ENCODE measurements at regions not wholly inside any gene's neighbourhood (a gene's known extent, or its start where the extent isn't known, plus 50 kb on each side); places are given as distances from the start of the nearest gene placed in this dataset.

DNA sequence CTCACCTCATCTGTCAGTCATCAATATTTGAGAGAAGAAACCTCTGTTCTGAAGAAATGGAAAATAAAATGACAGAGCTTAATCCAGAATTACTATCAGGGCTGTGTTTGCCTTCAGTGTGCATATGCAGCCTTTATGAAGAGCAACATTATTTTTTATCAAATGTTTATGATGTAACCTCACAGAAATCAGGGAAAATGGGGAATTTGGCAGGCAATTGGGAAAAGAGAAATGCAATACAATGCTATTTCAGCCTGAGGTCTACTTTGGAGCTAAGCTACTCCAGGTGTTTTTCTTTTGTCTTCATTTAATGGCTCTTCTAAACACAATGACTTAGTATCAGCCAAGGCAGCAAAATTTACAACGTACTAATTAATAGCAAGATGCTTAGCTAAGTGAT is 241.1 kb upstream of the TET2 start (continued):
- TF ChIP-seq, protein P1, sequence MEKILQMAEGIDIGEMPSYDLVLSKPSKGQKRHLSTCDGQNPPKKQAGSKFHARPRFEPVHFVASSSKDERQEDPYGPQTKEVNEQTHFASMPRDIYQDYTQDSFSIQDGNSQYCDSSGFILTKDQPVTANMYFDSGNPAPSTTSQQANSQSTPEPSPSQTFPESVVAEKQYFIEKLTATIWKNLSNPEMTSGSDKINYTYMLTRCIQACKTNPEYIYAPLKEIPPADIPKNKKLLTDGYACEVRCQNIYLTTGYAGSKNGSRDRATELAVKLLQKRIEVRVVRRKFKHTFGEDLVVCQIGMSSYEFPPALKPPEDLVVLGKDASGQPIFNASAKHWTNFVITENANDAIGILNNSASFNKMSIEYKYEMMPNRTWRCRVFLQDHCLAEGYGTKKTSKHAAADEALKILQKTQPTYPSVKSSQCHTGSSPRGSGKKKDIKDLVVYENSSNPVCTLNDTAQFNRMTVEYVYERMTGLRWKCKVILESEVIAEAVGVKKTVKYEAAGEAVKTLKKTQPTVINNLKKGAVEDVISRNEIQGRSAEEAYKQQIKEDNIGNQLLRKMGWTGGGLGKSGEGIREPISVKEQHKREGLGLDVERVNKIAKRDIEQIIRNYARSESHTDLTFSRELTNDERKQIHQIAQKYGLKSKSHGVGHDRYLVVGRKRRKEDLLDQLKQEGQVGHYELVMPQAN (conservative IDR thresholded peaks at IDR 0.05) = no peak
- TF ChIP-seq, protein P2, sequence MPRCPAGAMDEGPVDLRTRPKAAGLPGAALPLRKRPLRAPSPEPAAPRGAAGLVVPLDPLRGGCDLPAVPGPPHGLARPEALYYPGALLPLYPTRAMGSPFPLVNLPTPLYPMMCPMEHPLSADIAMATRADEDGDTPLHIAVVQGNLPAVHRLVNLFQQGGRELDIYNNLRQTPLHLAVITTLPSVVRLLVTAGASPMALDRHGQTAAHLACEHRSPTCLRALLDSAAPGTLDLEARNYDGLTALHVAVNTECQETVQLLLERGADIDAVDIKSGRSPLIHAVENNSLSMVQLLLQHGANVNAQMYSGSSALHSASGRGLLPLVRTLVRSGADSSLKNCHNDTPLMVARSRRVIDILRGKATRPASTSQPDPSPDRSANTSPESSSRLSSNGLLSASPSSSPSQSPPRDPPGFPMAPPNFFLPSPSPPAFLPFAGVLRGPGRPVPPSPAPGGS (IDR thresholded peaks at IDR 0.05; ENCODE audit: borderline replicate concordance, insufficient read depth, low read depth, low read length, poor library complexity, severe bottlenecking) = no peak
- no peak for TF ChIP-seq FOS (IDR thresholded peaks at IDR 0.05; ENCODE audit: borderline replicate concordance, extremely low read depth, insufficient read length)
- no peak for TF ChIP-seq ZNF217 (IDR thresholded peaks at IDR 0.05)
- TF ChIP-seq RELA (IDR thresholded peaks at IDR 0.05; ENCODE audit: borderline replicate concordance, partially characterized antibody) = no peak
- TF ChIP-seq NR2C1 (IDR thresholded peaks at IDR 0.05) = no peak
- no peak for TF ChIP-seq STAT3 (IDR thresholded peaks at IDR 0.05; ENCODE audit: low read depth, low read length)

DNA sequence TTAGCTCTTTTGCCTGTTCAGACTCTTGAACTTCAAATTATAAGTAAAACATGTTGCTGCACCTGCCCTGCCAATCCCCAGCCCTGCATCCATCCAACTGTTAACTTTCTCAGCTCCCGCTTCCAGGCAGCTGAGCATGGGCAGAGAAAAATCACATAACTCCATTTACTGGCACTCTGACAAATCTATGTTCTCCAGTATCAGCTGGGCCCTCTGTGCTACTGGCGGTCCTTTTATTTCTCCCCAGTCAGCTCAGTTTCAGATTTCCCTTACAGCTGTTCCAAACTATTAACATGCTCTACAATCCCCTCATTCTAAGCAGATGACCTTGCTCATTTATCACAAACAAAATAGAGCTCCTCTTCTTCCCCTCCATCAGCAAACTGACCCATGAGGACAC is 240.4 kb upstream of the TET2 start:
- DNase-seq (ENCODE audit: low read depth, low spot score) (no peak), FAIRE-seq (no peak), ATAC-seq (no peak)
- RAD21 ChIA-PET (ENCODE audit: unreplicated experiment) = interaction anchor here (1.1 kb wide), 2 partner anchors 9 to 46 kb away, joined by 3 read pairs; no protein-coding TSS in a partner anchor
- Histone ChIP-seq H3K4me2 (ENCODE audit: control insufficient read depth, insufficient read depth) (no peak overlapping the region), H3K4me3 (no peak overlapping the region), H4K20me1 (ENCODE audit: control insufficient read depth, insufficient read depth) (no peaks in the 10 kb centered on the region), H3K27me3 (replicated peaks in 1 of 2; ENCODE audit: control insufficient read depth in 2 of 2, insufficient read depth in 2 of 2, low read length in 1 of 2) (no peaks in the 10 kb centered on the region), H3K9me3 (replicated peaks; ENCODE audit: control insufficient read depth, insufficient read depth, low read length) (no peaks in the 10 kb centered on the region; the same call in 2 of the 3 replicates), H3K4me1 (ENCODE audit: control insufficient read depth, insufficient read depth, low read length) (no peaks in the 10 kb centered on the region), H3K9ac (ENCODE audit: control insufficient read depth, insufficient read depth, low read length) (no peak overlapping the region), H2AFZ (ENCODE audit: control insufficient read depth, low read depth, low read length) (no peak overlapping the region), H3K79me2 (ENCODE audit: control insufficient read depth, insufficient read depth, low read length) (no peaks in the 10 kb centered on the region), H3K27ac (ENCODE audit: control insufficient read depth, insufficient read depth) (no peak overlapping the region), H3K36me3 (ENCODE audit: control insufficient read depth in 2 of 2, insufficient read depth in 2 of 2, low read length in 1 of 2) (no peaks in the 10 kb centered on the region)
- WGBS (ENCODE audit: insufficient coverage, insufficient replicate concordance, low lambda C conversion rate, missing lambda C conversion rate) = 97% methylated on average over 2 of the region's 2 CpGs
- SMC1A ChIA-PET (ENCODE audit: uncharacterized antibody, unreplicated experiment) = interaction anchor here (1.2 to 1.4 kb wide), 2 partner anchors 21 to 158 kb away, joined by 3 to 5 read pairs; no protein-coding TSS in a partner anchor
- POLR2A ChIA-PET = no interaction called here
- no TSS peak for BruUV-seq (replicated peaks)
- intact Hi-C loops (cut with micrococcal nuclease; ENCODE audit: unreplicated experiment) = no loop called here
- in situ Hi-C loops (cut with MboI) = no loop called here
- CTCF ChIA-PET = interaction anchor here (0.6 to 1.2 kb wide), 3 partner anchors 9 to 36 kb away, joined by 3 read pairs; no protein-coding TSS in a partner anchor
- TF ChIP-seq RBBP5 (conservative IDR thresholded peaks at IDR 0.05) (no peak), MEF2B (IDR thresholded peaks at IDR 0.05; ENCODE audit: partially characterized antibody, poor library complexity, severe bottlenecking) (no peak), NR2F1 (conservative IDR thresholded peaks at IDR 0.05) (no peak), RAD51 (IDR thresholded peaks at IDR 0.05) (no peak), TBL1XR1 (IDR thresholded peaks at IDR 0.05; ENCODE audit: low read depth, low read length) (no peak), NFYB (IDR thresholded peaks at IDR 0.05; ENCODE audit: insufficient read depth, low read depth, low read length) (no peak)
- TF ChIP-seq, protein P3, sequence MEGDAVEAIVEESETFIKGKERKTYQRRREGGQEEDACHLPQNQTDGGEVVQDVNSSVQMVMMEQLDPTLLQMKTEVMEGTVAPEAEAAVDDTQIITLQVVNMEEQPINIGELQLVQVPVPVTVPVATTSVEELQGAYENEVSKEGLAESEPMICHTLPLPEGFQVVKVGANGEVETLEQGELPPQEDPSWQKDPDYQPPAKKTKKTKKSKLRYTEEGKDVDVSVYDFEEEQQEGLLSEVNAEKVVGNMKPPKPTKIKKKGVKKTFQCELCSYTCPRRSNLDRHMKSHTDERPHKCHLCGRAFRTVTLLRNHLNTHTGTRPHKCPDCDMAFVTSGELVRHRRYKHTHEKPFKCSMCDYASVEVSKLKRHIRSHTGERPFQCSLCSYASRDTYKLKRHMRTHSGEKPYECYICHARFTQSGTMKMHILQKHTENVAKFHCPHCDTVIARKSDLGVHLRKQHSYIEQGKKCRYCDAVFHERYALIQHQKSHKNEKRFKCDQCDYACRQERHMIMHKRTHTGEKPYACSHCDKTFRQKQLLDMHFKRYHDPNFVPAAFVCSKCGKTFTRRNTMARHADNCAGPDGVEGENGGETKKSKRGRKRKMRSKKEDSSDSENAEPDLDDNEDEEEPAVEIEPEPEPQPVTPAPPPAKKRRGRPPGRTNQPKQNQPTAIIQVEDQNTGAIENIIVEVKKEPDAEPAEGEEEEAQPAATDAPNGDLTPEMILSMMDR (IDR thresholded peaks at IDR 0.05 in 2 of 3, conservative IDR thresholded peaks at IDR 0.05 in 1 of 3; ENCODE audit: control insufficient read depth in 2 of 3, extremely low read depth in 1 of 3, insufficient read depth in 1 of 3, low read depth in 3 of 3, low read length in 3 of 3) = no peak
- TF ChIP-seq, protein P4, sequence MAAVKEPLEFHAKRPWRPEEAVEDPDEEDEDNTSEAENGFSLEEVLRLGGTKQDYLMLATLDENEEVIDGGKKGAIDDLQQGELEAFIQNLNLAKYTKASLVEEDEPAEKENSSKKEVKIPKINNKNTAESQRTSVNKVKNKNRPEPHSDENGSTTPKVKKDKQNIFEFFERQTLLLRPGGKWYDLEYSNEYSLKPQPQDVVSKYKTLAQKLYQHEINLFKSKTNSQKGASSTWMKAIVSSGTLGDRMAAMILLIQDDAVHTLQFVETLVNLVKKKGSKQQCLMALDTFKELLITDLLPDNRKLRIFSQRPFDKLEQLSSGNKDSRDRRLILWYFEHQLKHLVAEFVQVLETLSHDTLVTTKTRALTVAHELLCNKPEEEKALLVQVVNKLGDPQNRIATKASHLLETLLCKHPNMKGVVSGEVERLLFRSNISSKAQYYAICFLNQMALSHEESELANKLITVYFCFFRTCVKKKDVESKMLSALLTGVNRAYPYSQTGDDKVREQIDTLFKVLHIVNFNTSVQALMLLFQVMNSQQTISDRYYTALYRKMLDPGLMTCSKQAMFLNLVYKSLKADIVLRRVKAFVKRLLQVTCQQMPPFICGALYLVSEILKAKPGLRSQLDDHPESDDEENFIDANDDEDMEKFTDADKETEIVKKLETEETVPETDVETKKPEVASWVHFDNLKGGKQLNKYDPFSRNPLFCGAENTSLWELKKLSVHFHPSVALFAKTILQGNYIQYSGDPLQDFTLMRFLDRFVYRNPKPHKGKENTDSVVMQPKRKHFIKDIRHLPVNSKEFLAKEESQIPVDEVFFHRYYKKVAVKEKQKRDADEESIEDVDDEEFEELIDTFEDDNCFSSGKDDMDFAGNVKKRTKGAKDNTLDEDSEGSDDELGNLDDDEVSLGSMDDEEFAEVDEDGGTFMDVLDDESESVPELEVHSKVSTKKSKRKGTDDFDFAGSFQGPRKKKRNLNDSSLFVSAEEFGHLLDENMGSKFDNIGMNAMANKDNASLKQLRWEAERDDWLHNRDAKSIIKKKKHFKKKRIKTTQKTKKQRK (IDR thresholded peaks at IDR 0.05; ENCODE audit: low read depth, low read length) = no peak

Data from GM12878 (cell line).